K562 (cell line): ENCODE measurements at regions not wholly inside any gene's neighbourhood (a gene's known extent, or its start where the extent isn't known, plus 50 kb on each side); places are given as distances from the start of the nearest gene placed in this dataset.
"Not testable (repeated sequence)": the region's sequence is repeated elsewhere in the genome, so short reads cannot be mapped to it uniquely, and the experiment has no call there.

Experiments used
- ATAC-seq: fragments of 200-7000 bp; cut with Tn5 transposase; 3 replicates; pipeline ENCODE4 v1.9.1; 2020; ENCODE audit warnings: moderate library complexity
- BruUV-seq: library from RNA; stranded (reverse); fragments of 400-500 nt; replicated peaks from 2 replicates; lab custom pipeline; 2021; lab: Mats Ljungman, UMichigan
- CTCF ChIA-PET: fragments of 300-600 bp; formaldehyde crosslinking; extraction: SDS; loops from one replicate; lab custom pipeline; 2021; ENCODE audit warnings: low intra/inter-chr PET ratio; lab: Yijun Ruan, JAX
- POLR2A ChIA-PET: fragments of 300-600, 350-650 bp; sonication (Branson Sonifier 250); formaldehyde crosslinking; extraction: SDS; loops from one replicate; lab custom pipeline; 2021; ENCODE audit warnings: antibody characterized with exemption, inconsistent platforms; lab: Yijun Ruan, JAX
- DNase-seq, 4 experiments: peaks; one replicate each; pipeline versions ENCODE4 v3.0.0 to v3.0.0-alpha.2; 2011 to 2018; ENCODE audit warnings: low spot score in 3 of 4, mixed read lengths in 3 of 4; ENCODE audit errors: extremely low read depth in 1 of 4
- FAIRE-seq: peaks from 2 replicates; lab custom pipeline; 2011; peaks lifted over from hg19 to GRCh38; lab: Jason Lieb, UNC
- H2AFZ ChIP-seq: 2 replicates; pipeline ENCODE4 v1.6.0; 2011; ENCODE audit warnings: low read depth, low read length, control low read depth, inconsistent platforms
- H3K27ac ChIP-seq: fragments of 200-600 bp; 3 replicates; pipeline ENCODE4 v1.8.0; 2011; ENCODE audit warnings: low read depth, mild to moderate bottlenecking, control low read depth, inconsistent platforms, low read length, moderate library complexity, mixed read lengths; ENCODE audit errors: extremely low read depth
- H3K27me3 ChIP-seq, 2 experiments: fragments of 300-600 bp in 1 of 2; 2 replicates in 1 of 2; 3 replicates in 1 of 2; pipeline versions ENCODE4 v1.6.0 to v1.8.0; 2011; ENCODE audit warnings: inconsistent platforms in 2 of 2, low read length in 2 of 2, mild to moderate bottlenecking in 1 of 2, mixed read lengths in 1 of 2, moderate library complexity in 1 of 2; ENCODE audit not compliant: control insufficient read depth in 2 of 2, insufficient read depth in 2 of 2
- H3K36me3 ChIP-seq: fragments of 300-600 bp; 3 replicates; pipeline ENCODE4 v1.8.0; 2011; ENCODE audit warnings: mild to moderate bottlenecking, low read length, inconsistent platforms; ENCODE audit not compliant: control insufficient read depth, insufficient read depth
- H3K4me1 ChIP-seq, 2 experiments: fragments of 200-600 bp in 1 of 2; replicated peaks in 1 of 2; 2 replicates in 1 of 2; 3 replicates in 1 of 2; pipeline versions ENCODE4 v1.5.1 to v1.8.0; 2011; ENCODE audit warnings: inconsistent platforms in 2 of 2, low read length in 2 of 2, mild to moderate bottlenecking in 1 of 2, mixed read lengths in 1 of 2, moderate library complexity in 1 of 2; ENCODE audit not compliant: control insufficient read depth in 2 of 2, insufficient read depth in 2 of 2
- H3K4me2 ChIP-seq: 2 replicates; pipeline ENCODE4 v1.6.1; 2011; ENCODE audit warnings: low read length, control low read depth, inconsistent platforms, mixed read lengths; ENCODE audit not compliant: insufficient read depth
- H3K4me3 ChIP-seq: fragments of 200-600 bp; sonication (generic), shearing (Covaris generic); 2 replicates; pipeline ENCODE4 v1.5.1; 2016; ENCODE audit warnings: control low read depth, inconsistent platforms
- H3K79me2 ChIP-seq: fragments of 200-600 bp; 3 replicates; pipeline ENCODE4 v1.8.0; 2011; ENCODE audit warnings: low read length, inconsistent platforms; ENCODE audit not compliant: control insufficient read depth, insufficient read depth
- H3K9ac ChIP-seq, 2 experiments: 2 replicates each; pipeline versions ENCODE4 v1.6.0 to v1.6.1; 2011; ENCODE audit warnings: low read depth in 2 of 2, low read length in 2 of 2, control low read depth in 1 of 2, inconsistent platforms in 1 of 2, mild to moderate bottlenecking in 1 of 2, mixed read lengths in 1 of 2; ENCODE audit not compliant: insufficient read depth in 1 of 2
- H3K9me1 ChIP-seq: one replicate; pipeline ENCODE4 v1.6.0; 2011; ENCODE audit warnings: inconsistent platforms, mild to moderate bottlenecking, low read length, moderate library complexity; ENCODE audit not compliant: control insufficient read depth, insufficient read depth
- H3K9me3 ChIP-seq: replicated peaks from 2 replicates; pipeline ENCODE4 v1.5.1; 2011; ENCODE audit warnings: low read depth, low read length, inconsistent platforms; ENCODE audit not compliant: control insufficient read depth, insufficient read depth
- H4K20me1 ChIP-seq: replicated peaks from 2 replicates; pipeline ENCODE4 v1.6.1; 2011; ENCODE audit warnings: low read length, inconsistent platforms, mixed read lengths; ENCODE audit not compliant: control insufficient read depth, insufficient read depth
- BRCA1 ChIP-seq, 2 experiments: fragments of 450-650 bp in 1 of 2; sonication (generic) in 1 of 2; formaldehyde crosslinking in 1 of 2; IDR thresholded peaks; 2 replicates each; pipeline versions ENCODE4 v1.5.0 to v1.6.1; 2017 to 2020; ENCODE audit warnings: mild to moderate bottlenecking in 1 of 2, missing genetic modification reagents in 1 of 2
- SP1 ChIP-seq: sonication (generic); formaldehyde crosslinking; IDR thresholded peaks from 2 replicates; pipeline ENCODE4 v1.8.1; 2022; ENCODE audit warnings: mild to moderate bottlenecking, missing genetic modification reagents
- ZNF146 ChIP-seq: IDR thresholded peaks from one replicate; pipeline ENCODE4 v1.6.1; 2018; ENCODE audit warnings: missing compliant biosample characterization; ENCODE audit not compliant: unreplicated experiment
- WGBS: fragments of 100-300 bp; shearing (Covaris generic); methylation state at CpG from one replicate; pipeline ENCODE4 v1.1.6; 2016; ENCODE audit warnings: low coverage, mixed read lengths; ENCODE audit not compliant: insufficient coverage; ENCODE audit errors: missing lambda C conversion rate; 5-methylcytosine and 5-hydroxymethylcytosine counted together
- in situ Hi-C: fragments of 300-500 bp; cut with MboI; formaldehyde crosslinking; loops from 4 replicates; pipeline ENCODE4 v1.15.0; 2018; ENCODE audit warnings: inconsistent platforms, mixed read lengths
- intact Hi-C: fragments of 100-400 bp; cut with micrococcal nuclease; formaldehyde crosslinking; loops from 2 replicates; pipeline ENCODE4 v1.14.2; 2022

DNA sequence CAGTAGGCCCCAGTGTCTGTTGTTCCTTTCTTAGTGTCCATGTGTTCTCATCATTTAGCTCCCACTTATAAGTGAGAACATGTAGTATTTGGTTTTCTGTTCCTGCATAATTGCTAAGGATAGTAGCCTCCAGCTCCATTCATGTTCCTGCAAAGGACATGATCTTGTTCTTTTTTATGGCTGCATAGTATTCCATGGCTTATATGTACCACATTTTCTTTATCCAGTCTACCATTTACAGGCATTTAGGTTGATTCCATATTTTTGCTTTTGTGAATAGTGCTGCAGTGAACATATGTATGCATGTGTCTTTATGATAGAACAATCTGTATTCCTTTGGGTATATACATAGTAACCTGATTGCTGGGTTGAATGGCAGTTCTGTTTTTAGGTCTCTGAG is 134.4 kb upstream of the MON1B start:
- H2AFZ ChIP-seq, DNase-seq, BruUV-seq, in situ Hi-C loops, H3K27ac ChIP-seq, ATAC-seq, POLR2A ChIA-PET, H3K27me3 ChIP-seq, H3K4me3 ChIP-seq, H3K4me2 ChIP-seq, intact Hi-C loops, H3K36me3 ChIP-seq, H3K79me2 ChIP-seq, H3K9me1 ChIP-seq, H3K9ac ChIP-seq, FAIRE-seq, CTCF ChIA-PET, H3K9me3 ChIP-seq, H4K20me1 ChIP-seq, H3K4me1 ChIP-seq: not testable (repeated sequence)
- peak; percentile 50 for TF ChIP-seq ZNF146

DNA sequence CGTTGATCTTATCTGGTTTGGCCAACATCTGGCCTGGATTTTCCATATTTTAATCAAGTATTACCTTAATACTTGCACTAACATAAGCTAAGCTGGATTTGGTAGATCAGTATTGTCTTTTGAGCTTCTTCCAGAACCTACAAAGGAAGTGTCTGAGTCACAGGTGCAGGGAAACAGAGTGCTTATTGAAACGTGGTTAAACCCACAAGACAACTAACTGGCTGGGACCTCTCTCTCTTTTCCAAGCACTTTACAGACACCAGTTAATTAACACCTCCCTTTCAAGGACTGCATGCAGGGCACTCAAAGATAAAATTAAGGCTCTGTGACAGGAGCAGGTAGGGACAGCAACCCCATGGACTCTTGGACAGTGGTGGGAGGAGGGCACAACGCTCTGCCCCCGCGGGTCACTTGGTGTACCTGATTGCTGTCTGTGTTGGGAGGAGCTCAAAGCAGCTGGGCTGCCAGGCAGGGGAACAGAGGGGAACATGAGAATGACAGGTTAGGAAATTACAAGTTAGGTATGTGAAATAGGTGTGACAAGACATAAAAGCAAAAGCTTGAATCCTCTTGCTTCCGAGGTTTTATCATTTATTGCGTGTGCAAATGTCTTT is 133.7 kb upstream of the MON1B start:
- no peak overlapping the region for H2AFZ ChIP-seq
- H3K36me3 ChIP-seq = no peaks in the 10 kb centered on the region
- BruUV-seq = no TSS peak
- H3K4me1 ChIP-seq = no peaks in the 10 kb centered on the region
- no peak overlapping the region for H3K4me2 ChIP-seq
- WGBS = 2% methylated on average over 7 of the region's 7 CpGs
- H3K9me3 ChIP-seq = no peaks in the 10 kb centered on the region
- no peak overlapping the region for H3K9ac ChIP-seq
- no peaks in the 10 kb centered on the region for H4K20me1 ChIP-seq
- POLR2A ChIA-PET = interaction anchor here (0.6 kb wide), 1 partner anchor 235 kb away, joined by 3 read pairs; no protein-coding TSS in a partner anchor
- H3K27me3 ChIP-seq = no peaks in the 10 kb centered on the region
- CTCF ChIA-PET = no interaction called here
- no peak for TF ChIP-seq BRCA1 (IDR thresholded peaks at IDR 0.05)
- TF ChIP-seq BRCA1 (CRISPR knock-in tag; IDR thresholded peaks at IDR 0.05) = no peak
- no peak for TF ChIP-seq SP1 (CRISPR knock-in tag)
- intact Hi-C loops (no loop called here), in situ Hi-C loops (no loop called here)
- no peak for DNase-seq
- no peaks in the 10 kb centered on the region for H3K9me1 ChIP-seq
- no peak for ATAC-seq
- H3K27ac ChIP-seq = no peak overlapping the region
- H3K79me2 ChIP-seq = no peaks in the 10 kb centered on the region
- FAIRE-seq = no peak
- no peak overlapping the region for H3K4me3 ChIP-seq
